ENCODE measurements at regions not wholly inside any gene's neighbourhood (a gene's known extent, or its start where the extent isn't known, plus 50 kb on each side); places are given as distances from the start of the nearest gene placed in this dataset.
"Not testable (repeated sequence)": the region's sequence is repeated elsewhere in the genome, so short reads cannot be mapped to it uniquely, and the experiment has no call there.

GRCh38 chr5:2352101-2352861 lies 399.2 kb downstream of the IRX2 start:
- TF ChIP-seq CTCF (IDR thresholded peaks at IDR 0.05), result no peak
- no peaks in the 10 kb centered on the region for H3K36me3 ChIP-seq
- H3K4me3 ChIP-seq, result no peak overlapping the region
- no peaks in the 10 kb centered on the region for H3K9me3 ChIP-seq
- no peaks in the 10 kb centered on the region for H3K27me3 ChIP-seq
- intact Hi-C loops (cut with DNase I; ENCODE audit: low total_unique reads), result no loop called here
- H3K4me1 ChIP-seq, result no peaks in the 10 kb centered on the region
- no peak for DNase-seq
- no peak overlapping the region for H3K27ac ChIP-seq

- DNase-seq; H3K9me3 ChIP-seq; H3K4me3 ChIP-seq; H3K27me3 ChIP-seq; H3K36me3 ChIP-seq; H3K27ac ChIP-seq; intact Hi-C loops (cut with DNase I; ENCODE audit: low total_unique reads); H3K4me1 ChIP-seq: not testable (repeated sequence)
These were observed 401.7 kb downstream of the IRX2 start for GRCh38 chr5:2349768-2350167.

GRCh38 chr5:2338686-2339085 lies 412.8 kb downstream of the IRX2 start:
- Histone ChIP-seq H3K27me3 (no peaks in the 10 kb centered on the region), H3K9me3 (no peaks in the 10 kb centered on the region), H3K4me1 (no peaks in the 10 kb centered on the region), H3K4me3 (no peak overlapping the region), H3K36me3 (no peaks in the 10 kb centered on the region), H3K27ac (no peak overlapping the region)
- no peak for TF ChIP-seq CTCF (IDR thresholded peaks at IDR 0.05)
- intact Hi-C loops (cut with DNase I; ENCODE audit: low total_unique reads), result no loop called here
- DNase-seq, result no peak

- H3K4me3 ChIP-seq, result no peak overlapping the region
- no peaks in the 10 kb centered on the region for H3K36me3 ChIP-seq
- H3K27ac ChIP-seq, result no peak overlapping the region
- no peak for TF ChIP-seq CTCF (IDR thresholded peaks at IDR 0.05)
- no peak for DNase-seq
- no peaks in the 10 kb centered on the region for H3K9me3 ChIP-seq
- no peaks in the 10 kb centered on the region for H3K4me1 ChIP-seq
- H3K27me3 ChIP-seq, result no peaks in the 10 kb centered on the region
- intact Hi-C loops (cut with DNase I; ENCODE audit: low total_unique reads), result no loop called here
These were observed 415.6 kb downstream of the IRX2 start for GRCh38 chr5:2335733-2336515.

- no peak for DNase-seq
- TF ChIP-seq CTCF (IDR thresholded peaks at IDR 0.05), result no peak
- intact Hi-C loops (cut with DNase I; ENCODE audit: low total_unique reads), result no loop called here
These were observed 416.2 kb downstream of the IRX2 start for GRCh38 chr5:2335125-2335732.

GRCh38 chr5:2334719-2335118 lies 416.8 kb downstream of the IRX2 start:
- no peak for TF ChIP-seq CTCF (IDR thresholded peaks at IDR 0.05)
- no peaks in the 10 kb centered on the region for H3K27me3 ChIP-seq
- H3K4me3 ChIP-seq, result no peak overlapping the region
- no peak for DNase-seq
- no peak overlapping the region for H3K27ac ChIP-seq
- H3K36me3 ChIP-seq, result no peaks in the 10 kb centered on the region
- no peaks in the 10 kb centered on the region for H3K9me3 ChIP-seq
- intact Hi-C loops (cut with DNase I; ENCODE audit: low total_unique reads), result no loop called here
- no peaks in the 10 kb centered on the region for H3K4me1 ChIP-seq

More at GRCh38 chr5:2335125-2335732, 416.2 kb downstream of the IRX2 start:
- no peak overlapping the region for H3K4me3 ChIP-seq
- H3K27ac ChIP-seq, result no peak overlapping the region
- no peaks in the 10 kb centered on the region for H3K27me3 ChIP-seq
- no peaks in the 10 kb centered on the region for H3K4me1 ChIP-seq
- H3K36me3 ChIP-seq, result no peaks in the 10 kb centered on the region
- no peaks in the 10 kb centered on the region for H3K9me3 ChIP-seq

All from tibial artery (tissue), 4 donors.